GM19395 (cell line): ENCODE measurements at regions not wholly inside any gene's neighbourhood (a gene's known extent, or its start where the extent isn't known, plus 50 kb on each side); places are given as distances from the start of the nearest gene placed in this dataset.
"Not testable (repeated sequence)": the region's sequence is repeated elsewhere in the genome, so short reads cannot be mapped to it uniquely, and the experiment has no call there.

Source experiments
- ATAC-seq: cut with Tn5 transposase; IDR thresholded peaks from one replicate; pipeline ENCODE4 v1.9.1; 2021; ENCODE audit warnings: mild to moderate bottlenecking, moderate library complexity; ENCODE audit not compliant: unreplicated experiment

- ATAC-seq = no peak
These were observed 756.3 kb downstream of the CCDC85A start for GRCh38 chr2:56940054-56940453.

DNA sequence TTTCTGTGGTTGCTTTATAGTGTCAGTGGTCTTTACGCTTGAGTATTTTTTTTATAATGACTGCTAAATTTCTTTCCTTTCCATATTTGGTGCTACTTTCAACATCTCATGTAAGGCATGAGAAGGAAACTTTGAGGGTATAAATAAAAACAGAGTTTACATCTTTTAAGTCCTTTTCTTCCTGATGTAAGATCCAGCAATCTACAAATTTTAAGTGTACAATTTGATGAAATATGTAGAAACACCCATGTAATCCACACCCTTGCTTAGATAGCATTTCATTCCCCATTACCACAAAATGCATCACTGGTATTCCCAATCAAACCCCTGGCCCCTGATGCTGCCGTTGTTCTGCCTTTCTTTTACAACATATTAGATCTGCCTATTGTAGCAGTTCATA, 769.1 kb downstream of the CCDC85A start:
- ATAC-seq = no peak

GRCh38 chr2:56960581-56960980, 776.8 kb downstream of the CCDC85A start:
- no peak for ATAC-seq

DNA sequence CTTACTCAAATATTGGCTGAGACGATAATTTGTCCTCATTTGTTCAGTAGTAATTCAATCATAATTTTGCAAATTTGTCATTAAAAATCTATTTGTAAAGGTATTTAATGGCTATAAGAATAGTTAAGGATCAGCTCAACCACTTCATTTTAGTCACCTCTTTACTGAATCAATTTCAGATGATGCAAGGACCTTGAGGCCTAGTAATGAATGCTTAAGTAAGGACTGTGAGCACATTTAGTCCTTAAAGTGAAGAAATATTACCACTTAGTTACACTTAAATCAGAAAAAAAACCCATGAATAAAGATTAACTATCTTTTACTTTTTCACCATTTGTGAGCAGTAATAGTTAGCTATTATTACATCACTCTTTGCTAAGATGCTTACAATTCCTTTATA, 778.9 kb downstream of the CCDC85A start:
- ATAC-seq = no peak

DNA sequence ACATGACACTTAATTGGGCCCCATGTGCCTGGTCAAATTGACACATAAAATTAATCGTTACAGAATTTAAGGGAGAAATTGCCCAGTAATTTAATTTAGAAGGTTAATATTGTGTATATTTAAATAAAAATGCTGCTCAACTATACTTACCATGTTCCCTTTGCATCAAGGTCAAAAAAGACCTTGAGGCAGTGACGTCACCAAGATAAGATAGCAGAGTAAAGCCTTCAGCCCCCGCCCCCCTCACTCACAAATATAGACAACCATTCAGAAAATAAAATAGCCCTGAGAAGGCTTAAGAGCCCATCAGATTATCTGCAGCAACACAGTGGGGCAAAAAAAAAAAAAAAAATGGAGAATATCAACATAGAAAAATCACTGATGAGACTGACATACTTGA, 785.7 kb downstream of the CCDC85A start:
- ATAC-seq = no peak

GRCh38 chr2:56971383-56971974, 787.7 kb downstream of the CCDC85A start:
- ATAC-seq = no peak

DNA sequence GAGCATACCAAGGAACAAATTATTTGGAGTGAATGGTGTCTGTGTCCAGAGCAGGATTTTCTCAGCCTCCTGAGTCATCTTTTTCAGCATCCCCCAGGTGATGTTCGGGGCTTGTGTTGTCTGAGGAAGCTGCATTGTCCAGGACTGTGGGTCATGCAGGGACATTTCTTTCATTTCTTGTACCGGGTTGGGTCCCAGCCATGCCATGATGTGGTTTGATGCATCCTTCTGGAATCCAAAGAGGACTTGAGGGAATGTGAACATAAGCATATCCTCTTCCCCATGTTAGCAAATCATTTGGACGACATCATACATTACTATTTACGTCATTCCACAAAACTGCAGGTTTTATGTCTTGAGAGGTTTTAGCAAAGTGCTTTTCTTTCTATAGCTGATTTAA, 797.8 kb downstream of the CCDC85A start:
- no peak for ATAC-seq

GRCh38 chr2:56985609-56986008, 801.8 kb downstream of the CCDC85A start:
- no peak for ATAC-seq

GRCh38 chr2:57022496-57022895, 838.7 kb downstream of the CCDC85A start:
- no peak for ATAC-seq

GRCh38 chr2:57044931-57045635, 861.3 kb downstream of the CCDC85A start:
- ATAC-seq = no peak

DNA sequence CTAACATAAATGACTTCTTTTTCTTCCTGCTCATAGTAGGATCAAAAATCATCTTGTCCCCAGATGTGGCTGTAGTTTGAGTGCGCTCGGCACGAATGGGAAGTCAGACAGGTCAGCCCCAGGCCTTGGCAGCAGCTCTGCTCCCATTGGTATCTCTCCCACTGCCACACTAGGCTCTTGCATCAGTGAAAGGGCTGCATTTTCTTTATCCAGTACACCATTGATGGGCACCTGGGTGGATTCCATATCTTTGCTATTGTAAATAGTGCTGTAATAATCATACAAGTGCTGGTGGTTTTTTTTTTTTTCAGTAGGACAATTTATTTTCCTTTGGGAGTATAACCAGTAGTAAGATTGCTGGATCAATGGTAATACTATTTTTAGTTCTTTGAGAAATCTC, 865.5 kb downstream of the CCDC85A start:
- ATAC-seq = no peak

GRCh38 chr2:57050007-57050406, 866.2 kb downstream of the CCDC85A start:
- no peak for ATAC-seq

DNA sequence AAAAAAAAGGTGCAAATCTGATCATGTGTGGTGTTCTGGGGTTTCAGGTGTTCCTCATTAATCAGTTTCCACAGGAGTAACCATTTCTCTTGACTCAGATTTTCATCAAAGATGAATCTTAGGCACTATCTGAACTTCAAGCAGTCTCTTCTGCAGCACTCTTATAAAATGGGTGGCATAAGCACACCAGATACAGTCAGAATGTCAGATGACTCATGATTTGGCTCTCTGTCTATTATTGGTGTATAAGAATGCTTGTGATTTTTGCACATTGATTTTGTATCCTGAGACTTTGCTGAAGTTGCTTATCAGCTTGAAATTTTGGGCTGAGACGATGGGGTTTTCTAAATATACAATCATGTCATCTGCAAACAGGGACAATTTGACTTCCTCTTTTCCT, 882.5 kb downstream of the CCDC85A start:
- ATAC-seq = not testable (repeated sequence)

- ATAC-seq = no peak
These were observed 891.4 kb downstream of the CCDC85A start for GRCh38 chr2:57075226-57075625.

GRCh38 chr2:57080035-57080434, 896.2 kb downstream of the CCDC85A start:
- no peak for ATAC-seq

GRCh38 chr2:57084697-57085281, 901.0 kb downstream of the CCDC85A start:
- no peak for ATAC-seq

- ATAC-seq = no peak
These were observed 909.2 kb downstream of the CCDC85A start for GRCh38 chr2:57093020-57093419.

GRCh38 chr2:57097855-57098254, 914.1 kb downstream of the CCDC85A start:
- no peak for ATAC-seq

- ATAC-seq = no peak
These were observed 916.6 kb downstream of the CCDC85A start for GRCh38 chr2:57100436-57100835.

- ATAC-seq = no peak
These were observed 921.9 kb downstream of the CCDC85A start for GRCh38 chr2:57105694-57106093.

GRCh38 chr2:57107353-57107752, 923.6 kb downstream of the CCDC85A start:
- no peak for ATAC-seq

- ATAC-seq = no peak
These were observed 927.7 kb downstream of the CCDC85A start for GRCh38 chr2:57111531-57111930.
